ENCODE measurements at regions not wholly inside any gene's neighbourhood (a gene's known extent, or its start where the extent isn't known, plus 50 kb on each side); places are given as distances from the start of the nearest gene placed in this dataset.
A peak's percentile ranks its signal among the peaks of the same experiment; 100 is the strongest.
"Not testable (repeated sequence)": the region's sequence is repeated elsewhere in the genome, so short reads cannot be mapped to it uniquely, and the experiment has no call there.

DNA sequence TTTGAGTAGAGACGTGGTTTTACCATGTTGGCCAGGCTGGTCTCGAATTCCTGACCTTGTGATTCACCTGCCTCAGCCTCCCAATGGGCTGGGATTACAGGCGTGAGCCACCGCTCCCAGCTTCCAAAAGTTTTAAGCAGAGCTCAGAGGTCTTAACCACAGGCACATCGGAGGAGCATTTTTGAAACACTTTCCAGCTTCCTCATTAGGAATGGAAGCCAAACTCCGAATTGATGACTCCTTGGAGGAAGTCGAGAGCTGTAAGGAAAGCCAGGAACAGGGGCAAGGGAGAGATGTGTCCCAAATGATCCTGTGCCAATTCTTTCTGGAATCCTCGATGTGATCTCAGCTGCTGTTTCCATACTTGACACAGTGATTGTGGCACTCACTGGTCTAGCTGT, 56.2 kb upstream of the CCZ1B start:
- H2AFZ ChIP-seq; DNase-seq (ENCODE audit: low spot score); H3K27ac ChIP-seq; H4K20me1 ChIP-seq (ENCODE audit: insufficient read depth, poor library complexity, severe bottlenecking); H3K9me3 ChIP-seq (ENCODE audit: low read depth); H3K27me3 ChIP-seq; H3K79me2 ChIP-seq; H3K36me3 ChIP-seq (replicated peaks; ENCODE audit: insufficient read depth, low read depth); H3K4me1 ChIP-seq (ENCODE audit: insufficient read depth); H3K9me2 ChIP-seq (replicated peaks; ENCODE audit: insufficient read depth); H3K4me3 ChIP-seq; H3K4me2 ChIP-seq: not testable (repeated sequence)
- WGBS (ENCODE audit: low lambda C conversion rate, missing lambda C conversion rate), result 88% methylated on average over 8 of the region's 8 CpGs

DNA sequence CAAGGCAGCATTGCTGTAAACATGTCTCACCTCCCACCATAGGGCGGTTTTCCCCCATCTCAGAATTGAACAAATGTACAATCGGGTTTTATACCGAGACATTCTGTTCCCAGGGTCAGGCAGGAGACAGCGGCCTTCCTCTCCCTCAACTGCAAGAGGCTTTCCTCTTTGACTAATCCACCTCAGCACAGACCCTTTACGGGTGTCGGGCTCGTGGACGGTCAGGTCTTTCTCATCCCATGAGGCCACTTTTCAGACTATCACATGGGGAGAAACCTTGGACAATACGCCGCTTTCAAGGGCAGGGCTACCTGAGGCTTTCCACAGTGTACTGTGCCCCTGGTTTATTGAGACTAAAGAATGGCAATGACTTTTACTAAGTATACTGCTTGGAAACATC, 57.7 kb upstream of the CCZ1B start:
- H3K4me2 ChIP-seq; H3K27ac ChIP-seq; DNase-seq (ENCODE audit: low spot score); H3K4me1 ChIP-seq (ENCODE audit: insufficient read depth); H3K4me3 ChIP-seq; H3K79me2 ChIP-seq; H3K9me2 ChIP-seq (replicated peaks; ENCODE audit: insufficient read depth); H3K9me3 ChIP-seq (ENCODE audit: low read depth); H2AFZ ChIP-seq; H4K20me1 ChIP-seq (ENCODE audit: insufficient read depth, poor library complexity, severe bottlenecking); H3K36me3 ChIP-seq (replicated peaks; ENCODE audit: insufficient read depth, low read depth); H3K27me3 ChIP-seq: not testable (repeated sequence)
- 89% methylated on average over 10 of the region's 10 CpGs for WGBS (ENCODE audit: low lambda C conversion rate, missing lambda C conversion rate)

DNA sequence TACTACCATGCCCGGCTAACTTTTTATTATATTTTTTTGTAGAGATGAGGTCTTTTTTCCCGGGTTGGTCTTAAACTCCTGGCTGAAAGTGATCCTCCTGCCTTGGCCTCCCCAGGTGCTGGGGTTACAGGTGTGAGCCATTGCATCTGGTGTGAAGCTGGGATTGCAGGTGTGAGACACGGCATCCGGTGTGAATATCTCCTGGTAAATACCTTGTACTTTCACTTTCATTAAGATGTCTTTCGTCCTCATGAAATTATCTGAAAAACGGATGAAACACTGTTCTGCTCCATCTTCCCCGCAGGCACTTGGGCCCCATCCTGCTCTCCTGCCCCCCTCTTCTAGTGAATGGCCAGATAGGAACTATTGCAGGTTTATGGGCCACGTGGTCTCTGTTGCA, 60.1 kb upstream of the CCZ1B start:
- Histone ChIP-seq H3K9me3 (ENCODE audit: low read depth) (no peaks in the 10 kb centered on the region), H2AFZ (no peak overlapping the region), H3K4me2 (no peak overlapping the region), H3K36me3 (replicated peaks; ENCODE audit: insufficient read depth, low read depth) (no peaks in the 10 kb centered on the region), H3K27me3 (no peaks in the 10 kb centered on the region), H3K79me2 (no peaks in the 10 kb centered on the region), H3K27ac (no peak overlapping the region), H3K4me1 (ENCODE audit: insufficient read depth) (no peaks in the 10 kb centered on the region), H4K20me1 (ENCODE audit: insufficient read depth, poor library complexity, severe bottlenecking) (no peaks in the 10 kb centered on the region), H3K9me2 (replicated peaks; ENCODE audit: insufficient read depth) (no peaks in the 10 kb centered on the region), H3K4me3 (no peak overlapping the region)
- TF ChIP-seq EZH2phosphoT487 (IDR thresholded peaks at IDR 0.05; ENCODE audit: low read depth, severe bottlenecking, unreplicated experiment) (no peak), EZH2 (IDR thresholded peaks at IDR 0.05; ENCODE audit: borderline replicate concordance) (no peak)
- TF ChIP-seq, protein P1, sequence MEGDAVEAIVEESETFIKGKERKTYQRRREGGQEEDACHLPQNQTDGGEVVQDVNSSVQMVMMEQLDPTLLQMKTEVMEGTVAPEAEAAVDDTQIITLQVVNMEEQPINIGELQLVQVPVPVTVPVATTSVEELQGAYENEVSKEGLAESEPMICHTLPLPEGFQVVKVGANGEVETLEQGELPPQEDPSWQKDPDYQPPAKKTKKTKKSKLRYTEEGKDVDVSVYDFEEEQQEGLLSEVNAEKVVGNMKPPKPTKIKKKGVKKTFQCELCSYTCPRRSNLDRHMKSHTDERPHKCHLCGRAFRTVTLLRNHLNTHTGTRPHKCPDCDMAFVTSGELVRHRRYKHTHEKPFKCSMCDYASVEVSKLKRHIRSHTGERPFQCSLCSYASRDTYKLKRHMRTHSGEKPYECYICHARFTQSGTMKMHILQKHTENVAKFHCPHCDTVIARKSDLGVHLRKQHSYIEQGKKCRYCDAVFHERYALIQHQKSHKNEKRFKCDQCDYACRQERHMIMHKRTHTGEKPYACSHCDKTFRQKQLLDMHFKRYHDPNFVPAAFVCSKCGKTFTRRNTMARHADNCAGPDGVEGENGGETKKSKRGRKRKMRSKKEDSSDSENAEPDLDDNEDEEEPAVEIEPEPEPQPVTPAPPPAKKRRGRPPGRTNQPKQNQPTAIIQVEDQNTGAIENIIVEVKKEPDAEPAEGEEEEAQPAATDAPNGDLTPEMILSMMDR (IDR thresholded peaks at IDR 0.05; ENCODE audit: poor library complexity), result no peak
- WGBS (ENCODE audit: low lambda C conversion rate, missing lambda C conversion rate), result 85% methylated on average over 8 of the region's 8 CpGs
- DNase-seq (ENCODE audit: low spot score), result no peak

GRCh38 chr7:6888267-6889045, 62.4 kb upstream of the CCZ1B start:
- H3K9me2 ChIP-seq (replicated peaks; ENCODE audit: insufficient read depth); H3K9me3 ChIP-seq (ENCODE audit: low read depth); H3K4me2 ChIP-seq; H2AFZ ChIP-seq; H3K36me3 ChIP-seq (replicated peaks; ENCODE audit: insufficient read depth, low read depth); DNase-seq (ENCODE audit: low spot score); H3K27ac ChIP-seq; H4K20me1 ChIP-seq (ENCODE audit: insufficient read depth, poor library complexity, severe bottlenecking); H3K4me1 ChIP-seq (ENCODE audit: insufficient read depth); H3K27me3 ChIP-seq; H3K4me3 ChIP-seq; H3K79me2 ChIP-seq: not testable (repeated sequence)
- 79% methylated on average over 13 of the region's 13 CpGs for WGBS (ENCODE audit: low lambda C conversion rate, missing lambda C conversion rate)

- H3K36me3 ChIP-seq (replicated peaks; ENCODE audit: insufficient read depth, low read depth), result no peaks in the 10 kb centered on the region
- H4K20me1 ChIP-seq (ENCODE audit: insufficient read depth, poor library complexity, severe bottlenecking), result no peaks in the 10 kb centered on the region
- no peak for DNase-seq (ENCODE audit: low spot score)
- no peak overlapping the region for H3K4me3 ChIP-seq
- H3K4me1 ChIP-seq (ENCODE audit: insufficient read depth), result no peaks in the 10 kb centered on the region
- no peak overlapping the region for H2AFZ ChIP-seq
- TF ChIP-seq EZH2phosphoT487 (IDR thresholded peaks at IDR 0.05; ENCODE audit: low read depth, severe bottlenecking, unreplicated experiment) (no peak), EZH2 (IDR thresholded peaks at IDR 0.05; ENCODE audit: borderline replicate concordance) (no peak)
- TF ChIP-seq, protein P1 (IDR thresholded peaks at IDR 0.05; ENCODE audit: poor library complexity), result no peak
- no peak overlapping the region for H3K4me2 ChIP-seq
- H3K9me3 ChIP-seq (ENCODE audit: low read depth), result no peaks in the 10 kb centered on the region
- no peak overlapping the region for H3K27ac ChIP-seq
- H3K27me3 ChIP-seq, result no peaks in the 10 kb centered on the region
- H3K9me2 ChIP-seq (replicated peaks; ENCODE audit: insufficient read depth), result no peaks in the 10 kb centered on the region
- H3K79me2 ChIP-seq, result no peaks in the 10 kb centered on the region
- WGBS (ENCODE audit: low lambda C conversion rate, missing lambda C conversion rate), result 95% methylated on average over 8 of the region's 8 CpGs
Measured at GRCh38 chr7:6889252-6889812, 63.3 kb upstream of the CCZ1B start.

- H3K36me3 ChIP-seq (replicated peaks; ENCODE audit: insufficient read depth, low read depth); H3K4me3 ChIP-seq; H4K20me1 ChIP-seq (ENCODE audit: insufficient read depth, poor library complexity, severe bottlenecking); H3K27me3 ChIP-seq; H3K79me2 ChIP-seq; H3K9me3 ChIP-seq (ENCODE audit: low read depth); H3K9me2 ChIP-seq (replicated peaks; ENCODE audit: insufficient read depth); H3K4me1 ChIP-seq (ENCODE audit: insufficient read depth): not testable (repeated sequence)
- H2AFZ ChIP-seq, result peak overlapping the region; percentile 49
- WGBS (ENCODE audit: low lambda C conversion rate, missing lambda C conversion rate), result 13% methylated on average over 4 of the region's 4 CpGs
- peak overlapping the region; percentile 66 for H3K27ac ChIP-seq
- H3K4me2 ChIP-seq, result peak overlapping the region; percentile 25
- peak; percentile 23 for DNase-seq (ENCODE audit: low spot score)
Measured at GRCh38 chr7:6902097-6902518, 76.0 kb upstream of the CCZ1B start.

GRCh38 chr7:6903289-6903688, 77.2 kb upstream of the CCZ1B start:
- not testable (repeated sequence) for H4K20me1 ChIP-seq (ENCODE audit: insufficient read depth, poor library complexity, severe bottlenecking); H3K4me2 ChIP-seq; H3K9me3 ChIP-seq (ENCODE audit: low read depth); DNase-seq (ENCODE audit: low spot score); H3K36me3 ChIP-seq (replicated peaks; ENCODE audit: insufficient read depth, low read depth); H3K27ac ChIP-seq; H3K4me3 ChIP-seq; H3K79me2 ChIP-seq; H2AFZ ChIP-seq; H3K4me1 ChIP-seq (ENCODE audit: insufficient read depth); H3K27me3 ChIP-seq; H3K9me2 ChIP-seq (replicated peaks; ENCODE audit: insufficient read depth)
- WGBS (ENCODE audit: low lambda C conversion rate, missing lambda C conversion rate), result 74% methylated on average over 7 of the region's 7 CpGs
